Keratinocyte (primary cell): ENCODE measurements at regions not wholly inside any gene's neighbourhood (a gene's known extent, or its start where the extent isn't known, plus 50 kb on each side); places are given as distances from the start of the nearest gene placed in this dataset.

ENCODE experiments used
- DNase-seq: peaks from one replicate; pipeline ENCODE4 v3.0.0-alpha.2; 2011; ENCODE audit warnings: low read depth, missing footprints, low spot score
- FAIRE-seq: peaks from 2 replicates; lab custom pipeline; 2011; peaks lifted over from hg19 to GRCh38; lab: Jason Lieb, UNC
- H2AFZ ChIP-seq: 2 replicates; pipeline ENCODE4 v1.6.0; 2012; ENCODE audit warnings: low read length, control low read depth, inconsistent platforms; ENCODE audit not compliant: control insufficient read depth
- H3K27ac ChIP-seq: 2 replicates; pipeline ENCODE4 v1.5.1; 2011; ENCODE audit warnings: low read length; ENCODE audit not compliant: control insufficient read depth, insufficient read depth
- H3K27me3 ChIP-seq: 3 replicates; pipeline ENCODE4 v1.6.0; 2011; ENCODE audit warnings: low read length; ENCODE audit not compliant: control insufficient read depth, insufficient read depth; ENCODE audit errors: extremely low read depth
- H3K36me3 ChIP-seq, 2 experiments: 2 replicates in 1 of 2; 3 replicates in 1 of 2; pipeline ENCODE4 v1.5.1; 2011; ENCODE audit warnings: low read length in 2 of 2, mild to moderate bottlenecking in 1 of 2; ENCODE audit not compliant: control insufficient read depth in 2 of 2, insufficient read depth in 2 of 2; ENCODE audit errors: extremely low read depth in 1 of 2
- H3K4me1 ChIP-seq: 3 replicates; pipeline ENCODE4 v1.5.1; 2011; ENCODE audit warnings: low read length; ENCODE audit not compliant: control insufficient read depth, insufficient read depth; ENCODE audit errors: extremely low read depth
- H3K4me2 ChIP-seq: 3 replicates; pipeline ENCODE4 v1.6.0; 2011; ENCODE audit warnings: low read depth, low read length; ENCODE audit not compliant: control insufficient read depth, insufficient read depth; ENCODE audit errors: extremely low read depth
- H3K4me3 ChIP-seq, 3 experiments: fragments of 200-600 bp in 1 of 3; sonication (generic) in 1 of 3; 2 replicates in 2 of 3; 3 replicates in 1 of 3; pipeline ENCODE4 v1.5.1; 2011 to 2016; ENCODE audit warnings: low read length in 3 of 3, mild to moderate bottlenecking in 3 of 3, control low read depth in 2 of 3, inconsistent platforms in 1 of 3, low read depth in 1 of 3, mixed read lengths in 1 of 3, mixed run types in 1 of 3, moderate library complexity in 1 of 3; ENCODE audit not compliant: control insufficient read depth in 2 of 3, insufficient read depth in 2 of 3; ENCODE audit errors: extremely low read depth in 1 of 3
- H3K79me2 ChIP-seq: 2 replicates; pipeline ENCODE4 v1.6.0; 2012; ENCODE audit warnings: low read length; ENCODE audit not compliant: control insufficient read depth, insufficient read depth
- H3K9ac ChIP-seq: 3 replicates; pipeline ENCODE4 v1.6.0; 2011; ENCODE audit warnings: low read length; ENCODE audit not compliant: control insufficient read depth, insufficient read depth; ENCODE audit errors: extremely low read depth
- H3K9me1 ChIP-seq: 3 replicates; pipeline ENCODE4 v1.6.0; 2011; ENCODE audit warnings: low read length; ENCODE audit not compliant: control insufficient read depth, insufficient read depth; ENCODE audit errors: extremely low read depth
- H3K9me3 ChIP-seq: 2 replicates; pipeline ENCODE4 v1.5.1; 2012; ENCODE audit warnings: low read depth, low read length; ENCODE audit not compliant: control insufficient read depth
- H4K20me1 ChIP-seq: 3 replicates; pipeline ENCODE4 v1.6.0; 2011; ENCODE audit warnings: low read length; ENCODE audit not compliant: control insufficient read depth, insufficient read depth; ENCODE audit errors: extremely low read depth
- EZH2 ChIP-seq: IDR thresholded peaks from one replicate; pipeline ENCODE4 v1.6.1; 2012; ENCODE audit warnings: inconsistent platforms, mild to moderate bottlenecking, low read length, moderate library complexity
- dilution Hi-C: fragments of 300-500 bp; cut with MboI; formaldehyde crosslinking; loops from one replicate; pipeline ENCODE4 v1.7.0; 2020; ENCODE audit warnings: low sequenced_read_pairs; ENCODE audit not compliant: extremely low pct_ligation_motif_present
- TF ChIP-seq, protein P1 (sequence below), 3 experiments: IDR thresholded peaks in 1 of 3; conservative IDR thresholded peaks in 1 of 3; optimal IDR thresholded peaks in 1 of 3; 2 replicates in 2 of 3; 3 replicates in 1 of 3; pipeline versions ENCODE3 to v1.5.1; 2011; ENCODE audit warnings: low read length in 3 of 3, mild to moderate bottlenecking in 3 of 3, moderate library complexity in 2 of 3, control low read depth in 1 of 3, inconsistent platforms in 1 of 3; ENCODE audit not compliant: insufficient read depth in 2 of 3; ENCODE audit errors: extremely low read depth in 1 of 3

DNA sequence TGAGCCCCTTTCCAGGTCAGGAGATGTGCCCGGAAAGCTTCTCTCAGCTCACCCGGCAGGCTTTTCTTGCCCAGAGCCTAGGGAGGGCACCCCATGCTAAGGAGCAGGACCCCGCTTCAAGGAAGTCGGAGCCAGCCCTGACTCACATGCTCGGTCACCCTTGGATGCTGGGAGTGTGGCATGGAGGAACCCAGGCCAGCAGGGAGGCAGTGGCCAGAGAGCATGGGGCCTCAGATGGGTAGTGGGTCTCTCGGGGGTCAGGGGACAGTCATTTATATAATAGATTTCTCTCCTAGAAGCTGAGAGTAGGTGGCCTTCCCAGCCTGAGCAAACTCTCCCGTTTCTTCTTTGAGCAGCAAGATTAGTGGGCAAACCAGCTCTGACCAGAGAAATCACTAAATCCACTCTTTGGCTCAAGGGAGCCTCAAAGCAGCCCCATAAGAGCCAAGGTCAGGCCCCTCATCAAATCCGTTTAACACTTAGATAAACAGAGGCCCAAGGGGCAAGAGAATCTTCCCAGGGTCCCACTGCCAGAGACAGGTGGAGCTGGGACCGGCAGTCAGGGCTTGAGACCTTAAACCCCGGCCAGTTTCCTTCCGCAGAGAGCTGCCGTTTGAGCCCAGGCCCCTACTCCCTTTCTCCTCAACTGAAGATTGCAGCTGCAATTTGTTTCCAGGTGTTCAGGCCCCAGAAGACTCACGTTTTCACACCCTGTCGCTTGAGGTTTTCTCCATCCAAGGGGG, 113.1 kb downstream of the CYP26B1 start:
- Histone ChIP-seq H3K4me3 (no peak overlapping the region), H3K9me1 (no peaks in the 10 kb centered on the region), H3K9me3 (no peaks in the 10 kb centered on the region), H3K27ac (no peak overlapping the region), H3K9ac (no peak overlapping the region), H3K4me1 (peaks cover 64% of the 10 kb centered on the region), H2AFZ (no peak overlapping the region), H3K79me2 (no peaks in the 10 kb centered on the region), H3K36me3 (no peaks in the 10 kb centered on the region), H3K4me2 (no peak overlapping the region), H4K20me1 (no peaks in the 10 kb centered on the region), H3K27me3 (no peaks in the 10 kb centered on the region)
- dilution Hi-C loops: no loop called here
- DNase-seq (no peak), FAIRE-seq (no peak)
- TF ChIP-seq, protein P1, sequence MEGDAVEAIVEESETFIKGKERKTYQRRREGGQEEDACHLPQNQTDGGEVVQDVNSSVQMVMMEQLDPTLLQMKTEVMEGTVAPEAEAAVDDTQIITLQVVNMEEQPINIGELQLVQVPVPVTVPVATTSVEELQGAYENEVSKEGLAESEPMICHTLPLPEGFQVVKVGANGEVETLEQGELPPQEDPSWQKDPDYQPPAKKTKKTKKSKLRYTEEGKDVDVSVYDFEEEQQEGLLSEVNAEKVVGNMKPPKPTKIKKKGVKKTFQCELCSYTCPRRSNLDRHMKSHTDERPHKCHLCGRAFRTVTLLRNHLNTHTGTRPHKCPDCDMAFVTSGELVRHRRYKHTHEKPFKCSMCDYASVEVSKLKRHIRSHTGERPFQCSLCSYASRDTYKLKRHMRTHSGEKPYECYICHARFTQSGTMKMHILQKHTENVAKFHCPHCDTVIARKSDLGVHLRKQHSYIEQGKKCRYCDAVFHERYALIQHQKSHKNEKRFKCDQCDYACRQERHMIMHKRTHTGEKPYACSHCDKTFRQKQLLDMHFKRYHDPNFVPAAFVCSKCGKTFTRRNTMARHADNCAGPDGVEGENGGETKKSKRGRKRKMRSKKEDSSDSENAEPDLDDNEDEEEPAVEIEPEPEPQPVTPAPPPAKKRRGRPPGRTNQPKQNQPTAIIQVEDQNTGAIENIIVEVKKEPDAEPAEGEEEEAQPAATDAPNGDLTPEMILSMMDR (optimal IDR thresholded peaks at IDR 0.05 in 1 of 3, IDR thresholded peaks at IDR 0.05 in 1 of 3, conservative IDR thresholded peaks at IDR 0.05 in 1 of 3; ENCODE audit: extremely low read depth in 1 of 3, insufficient read depth in 2 of 3, low read length in 3 of 3): no peak
- TF ChIP-seq EZH2: no peak

DNA sequence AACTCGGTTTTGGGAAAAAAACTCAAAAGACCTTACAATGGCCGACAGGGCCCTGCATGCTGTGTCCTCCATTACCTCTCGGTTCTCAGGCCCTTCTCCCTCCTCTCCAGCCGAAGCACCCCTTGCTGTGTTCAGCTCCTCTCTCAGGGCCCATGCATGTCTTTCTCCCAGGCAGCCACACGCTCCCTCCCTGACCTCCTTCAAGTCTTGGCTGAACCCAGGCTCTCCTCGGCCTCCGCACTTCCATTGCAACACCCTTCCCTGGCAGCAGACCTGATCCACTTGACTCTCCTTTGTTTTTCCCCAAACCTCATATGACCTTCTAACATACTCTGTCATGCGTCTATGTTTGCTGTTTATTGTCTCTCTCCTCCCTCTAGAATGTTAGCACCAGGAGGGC, 114.0 kb downstream of the CYP26B1 start:
- H3K9me3 ChIP-seq: no peaks in the 10 kb centered on the region
- H3K27ac ChIP-seq: no peak overlapping the region
- H3K4me3 ChIP-seq: no peak overlapping the region
- no peaks in the 10 kb centered on the region for H3K36me3 ChIP-seq
- no peaks in the 10 kb centered on the region for H4K20me1 ChIP-seq
- TF ChIP-seq, protein P1 (optimal IDR thresholded peaks at IDR 0.05 in 1 of 3, IDR thresholded peaks at IDR 0.05 in 1 of 3, conservative IDR thresholded peaks at IDR 0.05 in 1 of 3; ENCODE audit: extremely low read depth in 1 of 3, insufficient read depth in 2 of 3, low read length in 3 of 3): no peak
- no peak for TF ChIP-seq EZH2
- no peak for DNase-seq
- no peak overlapping the region for H3K9ac ChIP-seq
- H3K27me3 ChIP-seq: no peaks in the 10 kb centered on the region
- H3K79me2 ChIP-seq: no peaks in the 10 kb centered on the region
- H3K4me1 ChIP-seq: peaks cover 58% of the 10 kb centered on the region
- FAIRE-seq: no peak
- no peaks in the 10 kb centered on the region for H3K9me1 ChIP-seq
- dilution Hi-C loops: no loop called here
- no peak overlapping the region for H2AFZ ChIP-seq
- no peak overlapping the region for H3K4me2 ChIP-seq
